GM12878 (cell line): ENCODE measurements at regions not wholly inside any gene's neighbourhood (a gene's known extent, or its start where the extent isn't known, plus 50 kb on each side); places are given as distances from the start of the nearest gene placed in this dataset.

Experiments
- ATAC-seq: fragments of 200-7000 bp; cut with Tn5 transposase; 3 replicates; pipeline ENCODE4 v1.9.1; 2020; ENCODE audit warnings: mild to moderate bottlenecking, moderate library complexity
- BruUV-seq: library from RNA; stranded (reverse); fragments of 400-500 nt; replicated peaks from 2 replicates; lab custom pipeline; 2021; lab: Mats Ljungman, UMichigan
- CTCF ChIA-PET: fragments of 300-600 bp; sonication (Branson Sonifier 250); formaldehyde crosslinking; extraction: SDS; loops from one replicate; lab custom pipeline; 2021; ENCODE audit warnings: inconsistent platforms; lab: Yijun Ruan, JAX
- POLR2A ChIA-PET: fragments of 350-600 bp; formaldehyde crosslinking; extraction: SDS; loops from one replicate; lab custom pipeline; 2021; ENCODE audit warnings: inconsistent platforms; lab: Charles Lee
- RAD21 ChIA-PET: fragments of 300-600 bp; sonication (Branson Sonifier 250); formaldehyde crosslinking; loops from one replicate; lab custom pipeline; 2023; ENCODE audit warnings: antibody characterized with exemption; ENCODE audit not compliant: unreplicated experiment; lab: Charles Lee
- SMC1A ChIA-PET: fragments of 300-600 bp; sonication (Branson Sonifier 250); formaldehyde crosslinking; loops from one replicate; lab custom pipeline; 2023; ENCODE audit not compliant: unreplicated experiment, uncharacterized antibody; lab: Charles Lee
- DNase-seq: peaks from one replicate; pipeline ENCODE4 v3.0.0-alpha.2; 2011; ENCODE audit warnings: low read depth, low spot score
- FAIRE-seq: peaks from 3 replicates; lab custom pipeline; 2011; peaks lifted over from hg19 to GRCh38; lab: Jason Lieb, UNC
- H2AFZ ChIP-seq: 2 replicates; pipeline ENCODE4 v1.6.0; 2011; ENCODE audit warnings: low read depth, low read length, control low read depth; ENCODE audit not compliant: control insufficient read depth
- H3K27ac ChIP-seq: 2 replicates; pipeline ENCODE4 v1.5.1; 2011; ENCODE audit warnings: control low read depth; ENCODE audit not compliant: control insufficient read depth, insufficient read depth
- H3K27me3 ChIP-seq, 2 experiments: replicated peaks in 1 of 2; 2 replicates each; pipeline versions ENCODE4 v1.6.0 to v1.6.1; 2011; ENCODE audit warnings: low read length in 1 of 2; ENCODE audit not compliant: control insufficient read depth in 2 of 2, insufficient read depth in 2 of 2
- H3K36me3 ChIP-seq, 2 experiments: 2 replicates each; pipeline ENCODE4 v1.5.1; 2011; ENCODE audit warnings: low read length in 1 of 2; ENCODE audit not compliant: control insufficient read depth in 2 of 2, insufficient read depth in 2 of 2
- H3K4me1 ChIP-seq: 2 replicates; pipeline ENCODE4 v1.6.1; 2011; ENCODE audit warnings: mild to moderate bottlenecking, low read length, moderate library complexity, mixed read lengths; ENCODE audit not compliant: control insufficient read depth, insufficient read depth
- H3K4me2 ChIP-seq: 2 replicates; pipeline ENCODE4 v1.6.0; 2011; ENCODE audit warnings: control low read depth; ENCODE audit not compliant: control insufficient read depth, insufficient read depth
- H3K4me3 ChIP-seq: fragments of 200-600 bp; sonication (generic); 2 replicates; pipeline ENCODE4 v1.5.1; 2016
- H3K79me2 ChIP-seq: 2 replicates; pipeline ENCODE4 v1.6.0; 2011; ENCODE audit warnings: low read length; ENCODE audit not compliant: control insufficient read depth, insufficient read depth
- H3K9ac ChIP-seq: 2 replicates; pipeline ENCODE4 v1.8.0; 2011; ENCODE audit warnings: low read length, control low read depth, mixed read lengths; ENCODE audit not compliant: control insufficient read depth, insufficient read depth
- H3K9me3 ChIP-seq: replicated peaks from 3 replicates; pipeline ENCODE4 v1.5.1; 2011; ENCODE audit warnings: mild to moderate bottlenecking, low read length; ENCODE audit not compliant: control insufficient read depth, insufficient read depth
- H4K20me1 ChIP-seq: 2 replicates; pipeline ENCODE4 v1.6.0; 2011; ENCODE audit not compliant: control insufficient read depth, insufficient read depth
- BHLHE40 ChIP-seq, 2 experiments: fragments of 450-650 bp in 1 of 2; IDR thresholded peaks; 2 replicates each; pipeline ENCODE4 v1.6.1; 2011 to 2017; ENCODE audit warnings: low read depth in 2 of 2, borderline replicate concordance in 1 of 2, improper control_type of control experiment in 1 of 2, low read length in 1 of 2, mild to moderate bottlenecking in 1 of 2
- BRCA1 ChIP-seq: IDR thresholded peaks from 2 replicates; pipeline ENCODE4 v1.6.1; 2011; ENCODE audit warnings: low read depth, low read length, improper control_type of control experiment
- CBFB ChIP-seq: IDR thresholded peaks from 2 replicates; pipeline ENCODE4 v1.6.1; 2016; ENCODE audit warnings: antibody characterized with exemption, low read depth
- CEBPZ ChIP-seq: fragments of 150-350 bp; IDR thresholded peaks from 2 replicates; pipeline ENCODE4 v1.6.1; 2016; ENCODE audit warnings: low read depth, low read length
- CTCF ChIP-seq, 3 experiments: IDR thresholded peaks in 2 of 3; conservative IDR thresholded peaks in 1 of 3; 2 replicates each; pipeline ENCODE4 v1.5.1; 2011; ENCODE audit warnings: low read depth in 3 of 3, low read length in 3 of 3, mild to moderate bottlenecking in 3 of 3, control low read depth in 2 of 3, moderate library complexity in 2 of 3, inconsistent platforms in 1 of 3, mixed read lengths in 1 of 3; ENCODE audit not compliant: control insufficient read depth in 2 of 3, insufficient read depth in 1 of 3; ENCODE audit errors: extremely low read depth in 1 of 3
- ELK1 ChIP-seq: IDR thresholded peaks from 2 replicates; pipeline ENCODE4 v1.6.1; 2012; ENCODE audit warnings: low read depth, low read length, improper control_type of control experiment
- FOXM1 ChIP-seq: IDR thresholded peaks from 2 replicates; pipeline ENCODE4 v1.6.1; 2012; ENCODE audit warnings: low read depth, mild to moderate bottlenecking, inconsistent platforms, low read length, moderate library complexity
- KAT2A ChIP-seq: conservative IDR thresholded peaks from 2 replicates; pipeline ENCODE4 v1.6.1; 2011; ENCODE audit warnings: low read depth, low read length; ENCODE audit not compliant: control insufficient read depth
- MEF2A ChIP-seq: IDR thresholded peaks from 2 replicates; pipeline ENCODE4 v1.6.1; 2011; ENCODE audit warnings: low read depth, mild to moderate bottlenecking, low read length, moderate library complexity; ENCODE audit not compliant: insufficient read depth
- MTA3 ChIP-seq: IDR thresholded peaks from 2 replicates; pipeline ENCODE4 v1.6.1; 2012; ENCODE audit warnings: low read length, inconsistent platforms, borderline replicate concordance
- NR2F1 ChIP-seq: fragments of 450-650 bp; conservative IDR thresholded peaks from 2 replicates; pipeline ENCODE4 v1.6.1; 2017; ENCODE audit warnings: mild to moderate bottlenecking
- PBX3 ChIP-seq: IDR thresholded peaks from 2 replicates; pipeline ENCODE4 v1.6.1; 2011; ENCODE audit warnings: mild to moderate bottlenecking, low read depth, low read length, moderate library complexity; ENCODE audit not compliant: insufficient replicate concordance
- PML ChIP-seq: IDR thresholded peaks from 2 replicates; pipeline ENCODE4 v1.6.1; 2012; ENCODE audit warnings: low read length, inconsistent platforms
- SPI1 ChIP-seq: IDR thresholded peaks from 2 replicates; pipeline ENCODE4 v1.6.1; 2011; ENCODE audit warnings: low read depth, mild to moderate bottlenecking, low read length, moderate library complexity, borderline replicate concordance; ENCODE audit not compliant: insufficient read depth
- TCF12 ChIP-seq: IDR thresholded peaks from 2 replicates; pipeline ENCODE4 v1.6.1; 2011; ENCODE audit warnings: low read depth, mild to moderate bottlenecking, low read length
- TCF3 ChIP-seq: IDR thresholded peaks from 2 replicates; pipeline ENCODE4 v1.6.1; 2012; ENCODE audit warnings: low read depth, mild to moderate bottlenecking, low read length, borderline replicate concordance; ENCODE audit not compliant: insufficient read depth
- ZNF217 ChIP-seq: fragments of 450-650 bp; IDR thresholded peaks from 2 replicates; pipeline ENCODE4 v1.6.1; 2017; ENCODE audit warnings: antibody characterized with exemption, mild to moderate bottlenecking
- ZNF24 ChIP-seq: fragments of 450-650 bp; IDR thresholded peaks from 2 replicates; pipeline ENCODE4 v1.6.1; 2017; ENCODE audit warnings: antibody characterized with exemption, mild to moderate bottlenecking
- ZZZ3 ChIP-seq: IDR thresholded peaks from 2 replicates; pipeline ENCODE4 v1.6.1; 2011; ENCODE audit warnings: low read depth; ENCODE audit not compliant: control insufficient read depth, insufficient read length
- WGBS: methylation state at CpG from one replicate; pipeline ENCODE4 v1.1.6; 2016; ENCODE audit warnings: low lambda C conversion rate; ENCODE audit not compliant: insufficient replicate concordance, insufficient coverage; ENCODE audit errors: missing lambda C conversion rate; 5-methylcytosine and 5-hydroxymethylcytosine counted together
- in situ Hi-C: fragments of 300-500 bp; cut with MboI; formaldehyde crosslinking; loops from 9 replicates; pipeline ENCODE4 v1.14.3; 2018; ENCODE audit warnings: mixed read lengths
- intact Hi-C: fragments of 100-400 bp; cut with micrococcal nuclease; formaldehyde crosslinking; loops from one replicate; pipeline ENCODE4 v1.14.2; 2022; ENCODE audit not compliant: unreplicated experiment

GRCh38 chr21:17414766-17415165 is 98.1 kb upstream of the CXADR start:
- Histone ChIP-seq H3K9me3 (no peaks in the 10 kb centered on the region), H3K36me3 (no peaks in the 10 kb centered on the region), H3K4me3 (no peak overlapping the region), H4K20me1 (no peaks in the 10 kb centered on the region), H3K9ac (no peak overlapping the region), H3K4me2 (no peak overlapping the region), H3K27ac (no peak overlapping the region), H2AFZ (no peak overlapping the region), H3K4me1 (no peaks in the 10 kb centered on the region), H3K79me2 (no peaks in the 10 kb centered on the region), H3K27me3 (no peaks in the 10 kb centered on the region; a peak in 1 of 4 replicates)
- POLR2A ChIA-PET: no interaction called here
- ATAC-seq: no peak
- SMC1A ChIA-PET: no interaction called here
- RAD21 ChIA-PET: no interaction called here
- no peak for FAIRE-seq
- no peak for DNase-seq
- WGBS: 0% methylated on average over 1 of the region's 1 CpG
- intact Hi-C loops (no loop called here), in situ Hi-C loops (no loop called here)
- CTCF ChIA-PET: interaction anchor here (1.5 kb wide), 1 partner anchor 171 kb away, joined by 3 read pairs; no protein-coding TSS in a partner anchor
- no TSS peak for BruUV-seq
- TF ChIP-seq ZZZ3 (no peak), CTCF (IDR thresholded peaks at IDR 0.05 in 2 of 3, conservative IDR thresholded peaks at IDR 0.05 in 1 of 3; ENCODE audit: control insufficient read depth in 2 of 3, extremely low read depth in 1 of 3, insufficient read depth in 1 of 3, low read depth in 3 of 3, low read length in 3 of 3) (no peak), TCF12 (no peak), KAT2A (no peak), PML (no peak), FOXM1 (no peak), BHLHE40 (IDR thresholded peaks at IDR 0.05; ENCODE audit: borderline replicate concordance in 1 of 2, low read depth in 2 of 2, low read length in 1 of 2) (no peak), ZNF217 (no peak), ELK1 (no peak), SPI1 (no peak), NR2F1 (no peak), BRCA1 (no peak), ZNF24 (no peak), PBX3 (no peak), MTA3 (no peak), MEF2A (no peak), CBFB (no peak), TCF3 (no peak), CEBPZ (no peak)
